ENCODE measurements at regions not wholly inside any gene's neighbourhood (a gene's known extent, or its start where the extent isn't known, plus 50 kb on each side); places are given as distances from the start of the nearest gene placed in this dataset.

GRCh38 chr7:12951397-12951801 lies 264.0 kb downstream of the ARL4A start:
- DNase-seq (no peak), ATAC-seq (ENCODE audit: insufficient read depth, low read depth) (no peak)
- H3K27ac ChIP-seq (ENCODE audit: low read length), result no peak overlapping the region
- no peaks in the 10 kb centered on the region for H4K20me1 ChIP-seq (ENCODE audit: insufficient read depth, low read length)
- no peaks in the 10 kb centered on the region for H3K27me3 ChIP-seq (ENCODE audit: insufficient read depth, low read length, poor library complexity)
- H3K4me2 ChIP-seq (ENCODE audit: insufficient read depth, low read length), result no peak overlapping the region
- no peak overlapping the region for H3K4me3 ChIP-seq (ENCODE audit: low read depth in 1 of 2, low read length in 2 of 2)
- no peaks in the 10 kb centered on the region for H3K9me3 ChIP-seq (ENCODE audit: insufficient read depth, low read length, severe bottlenecking)
- no peaks in the 10 kb centered on the region for H3K79me2 ChIP-seq (ENCODE audit: insufficient read depth, low read length)
- H3K36me3 ChIP-seq (ENCODE audit: insufficient read depth, low read length), result no peaks in the 10 kb centered on the region
- no peaks in the 10 kb centered on the region for H3K4me1 ChIP-seq (ENCODE audit: insufficient read depth, low read length)
- TF ChIP-seq EZH2 (IDR thresholded peaks at IDR 0.05; ENCODE audit: borderline replicate concordance, low read depth, low read length, severe bottlenecking) (no peak), CTCF (IDR thresholded peaks at IDR 0.05; ENCODE audit: borderline replicate concordance, extremely low read depth, low read length, poor library complexity, severe bottlenecking) (no peak)
- H3K9ac ChIP-seq (ENCODE audit: low read depth, low read length), result no peak overlapping the region
- no peak overlapping the region for H2AFZ ChIP-seq (ENCODE audit: low read depth, low read length)

- H2AFZ ChIP-seq (ENCODE audit: low read depth, low read length), result no peak overlapping the region
Observed at GRCh38 chr7:12954380-12955033, 267.1 kb downstream of the ARL4A start.

GRCh38 chr7:12957487-12957886 lies 270.1 kb downstream of the ARL4A start:
- Histone ChIP-seq H3K27ac (ENCODE audit: low read length) (no peak overlapping the region), H3K4me1 (ENCODE audit: insufficient read depth, low read length) (no peaks in the 10 kb centered on the region), H3K79me2 (ENCODE audit: insufficient read depth, low read length) (no peaks in the 10 kb centered on the region), H3K9me3 (ENCODE audit: insufficient read depth, low read length, severe bottlenecking) (no peaks in the 10 kb centered on the region), H3K36me3 (ENCODE audit: insufficient read depth, low read length) (no peaks in the 10 kb centered on the region), H3K4me2 (ENCODE audit: insufficient read depth, low read length) (no peak overlapping the region), H3K4me3 (ENCODE audit: low read depth in 1 of 2, low read length in 2 of 2) (no peak overlapping the region), H3K9ac (ENCODE audit: low read depth, low read length) (no peak overlapping the region), H3K27me3 (ENCODE audit: insufficient read depth, low read length, poor library complexity) (no peaks in the 10 kb centered on the region), H4K20me1 (ENCODE audit: insufficient read depth, low read length) (no peaks in the 10 kb centered on the region), H2AFZ (ENCODE audit: low read depth, low read length) (no peak overlapping the region)
- DNase-seq (no peak), ATAC-seq (ENCODE audit: insufficient read depth, low read depth) (no peak)
- no peak for TF ChIP-seq EZH2 (IDR thresholded peaks at IDR 0.05; ENCODE audit: borderline replicate concordance, low read depth, low read length, severe bottlenecking)
- no peak for TF ChIP-seq CTCF (IDR thresholded peaks at IDR 0.05; ENCODE audit: borderline replicate concordance, extremely low read depth, low read length, poor library complexity, severe bottlenecking)

More at GRCh38 chr7:12954380-12955033, 267.1 kb downstream of the ARL4A start:
- Histone ChIP-seq H3K27me3 (ENCODE audit: insufficient read depth, low read length, poor library complexity) (no peaks in the 10 kb centered on the region), H3K4me1 (ENCODE audit: insufficient read depth, low read length) (no peaks in the 10 kb centered on the region), H3K36me3 (ENCODE audit: insufficient read depth, low read length) (no peaks in the 10 kb centered on the region), H3K9ac (ENCODE audit: low read depth, low read length) (no peak overlapping the region), H3K79me2 (ENCODE audit: insufficient read depth, low read length) (no peaks in the 10 kb centered on the region), H3K27ac (ENCODE audit: low read length) (no peak overlapping the region), H3K4me3 (ENCODE audit: low read depth in 1 of 2, low read length in 2 of 2) (no peak overlapping the region), H3K9me3 (ENCODE audit: insufficient read depth, low read length, severe bottlenecking) (no peaks in the 10 kb centered on the region), H4K20me1 (ENCODE audit: insufficient read depth, low read length) (no peaks in the 10 kb centered on the region), H3K4me2 (ENCODE audit: insufficient read depth, low read length) (no peak overlapping the region)
- no peak for ATAC-seq (ENCODE audit: insufficient read depth, low read depth)
- TF ChIP-seq CTCF (IDR thresholded peaks at IDR 0.05; ENCODE audit: borderline replicate concordance, extremely low read depth, low read length, poor library complexity, severe bottlenecking) (no peak), EZH2 (IDR thresholded peaks at IDR 0.05; ENCODE audit: borderline replicate concordance, low read depth, low read length, severe bottlenecking) (no peak)
- DNase-seq, result no peak

Measured in DND-41 (cell line).